H54 (cell line): ENCODE measurements at regions not wholly inside any gene's neighbourhood (a gene's known extent, or its start where the extent isn't known, plus 50 kb on each side); places are given as distances from the start of the nearest gene placed in this dataset.
A peak's percentile ranks its signal among the peaks of the same experiment; 100 is the strongest.
"Not testable (repeated sequence)": the region's sequence is repeated elsewhere in the genome, so short reads cannot be mapped to it uniquely, and the experiment has no call there.

Experiments
- DNase-seq: peaks from one replicate; pipeline ENCODE4 v3.0.0; 2011; ENCODE audit warnings: low spot score, mixed read lengths; ENCODE audit not compliant: insufficient read length
- FAIRE-seq: peaks from 3 replicates; lab custom pipeline; 2011; peaks lifted over from hg19 to GRCh38; lab: Jason Lieb, UNC
- POLR2A ChIP-seq: IDR thresholded peaks from 2 replicates; pipeline ENCODE4 v1.6.1; 2011; ENCODE audit warnings: low read depth, mild to moderate bottlenecking, low read length

GRCh38 chr2:192957425-192957824 is 762.7 kb upstream of the TMEFF2 start:
- DNase-seq (no peak), FAIRE-seq (no peak)
- no peak for TF ChIP-seq POLR2A

- FAIRE-seq (no peak), DNase-seq (no peak)
- no peak for TF ChIP-seq POLR2A
These were observed 758.4 kb upstream of the TMEFF2 start for GRCh38 chr2:192953116-192953515.

- FAIRE-seq (no peak), DNase-seq (no peak)
- no peak for TF ChIP-seq POLR2A
These were observed 757.5 kb upstream of the TMEFF2 start for GRCh38 chr2:192952245-192952644.

GRCh38 chr2:192948316-192948715 is 753.6 kb upstream of the TMEFF2 start:
- FAIRE-seq (no peak), DNase-seq (no peak)
- TF ChIP-seq POLR2A: no peak

DNA sequence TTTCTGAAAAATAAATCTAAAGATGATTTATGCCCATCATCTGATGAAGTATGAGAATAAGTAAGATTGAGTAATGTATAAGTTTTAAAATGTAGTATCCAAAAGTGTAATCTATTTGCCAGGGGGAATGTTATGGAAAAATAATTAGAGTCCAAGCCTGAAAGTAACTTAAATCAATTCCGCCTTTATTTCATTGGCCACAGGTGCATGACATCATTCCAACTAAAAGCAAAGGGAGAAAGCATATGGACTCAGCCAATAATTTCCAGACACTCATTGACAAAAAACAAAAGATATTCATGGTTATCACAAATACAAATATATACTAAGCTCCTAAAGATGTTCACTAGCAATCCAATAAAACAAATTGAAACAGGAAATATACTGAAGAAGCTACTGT is 752.6 kb upstream of the TMEFF2 start:
- FAIRE-seq (no peak), DNase-seq (no peak)
- TF ChIP-seq POLR2A: no peak

- no peak for TF ChIP-seq POLR2A
- FAIRE-seq (no peak), DNase-seq (no peak)
These were observed 746.0 kb upstream of the TMEFF2 start for GRCh38 chr2:192940767-192941166.

- no peak for FAIRE-seq
- DNase-seq: no peak
- TF ChIP-seq POLR2A: no peak
These were observed 737.6 kb upstream of the TMEFF2 start for GRCh38 chr2:192932376-192932775.

GRCh38 chr2:192921631-192922030 is 726.9 kb upstream of the TMEFF2 start:
- not testable (repeated sequence) for FAIRE-seq, DNase-seq

GRCh38 chr2:192901446-192901845 is 706.7 kb upstream of the TMEFF2 start:
- TF ChIP-seq POLR2A: no peak
- DNase-seq: no peak
- no peak for FAIRE-seq

- TF ChIP-seq POLR2A: no peak
- FAIRE-seq (no peak), DNase-seq (no peak)
These were observed 704.7 kb upstream of the TMEFF2 start for GRCh38 chr2:192899466-192899865.

- FAIRE-seq, DNase-seq: not testable (repeated sequence)
These were observed 699.2 kb upstream of the TMEFF2 start for GRCh38 chr2:192893976-192894375.

GRCh38 chr2:192888109-192888508 is 693.4 kb upstream of the TMEFF2 start:
- no peak for DNase-seq
- TF ChIP-seq POLR2A: no peak
- FAIRE-seq: no peak

GRCh38 chr2:192887337-192887736 is 692.6 kb upstream of the TMEFF2 start:
- FAIRE-seq: no peak
- TF ChIP-seq POLR2A: no peak
- no peak for DNase-seq

GRCh38 chr2:192886636-192887035 is 691.9 kb upstream of the TMEFF2 start:
- no peak for TF ChIP-seq POLR2A
- DNase-seq: no peak
- FAIRE-seq: no peak

DNA sequence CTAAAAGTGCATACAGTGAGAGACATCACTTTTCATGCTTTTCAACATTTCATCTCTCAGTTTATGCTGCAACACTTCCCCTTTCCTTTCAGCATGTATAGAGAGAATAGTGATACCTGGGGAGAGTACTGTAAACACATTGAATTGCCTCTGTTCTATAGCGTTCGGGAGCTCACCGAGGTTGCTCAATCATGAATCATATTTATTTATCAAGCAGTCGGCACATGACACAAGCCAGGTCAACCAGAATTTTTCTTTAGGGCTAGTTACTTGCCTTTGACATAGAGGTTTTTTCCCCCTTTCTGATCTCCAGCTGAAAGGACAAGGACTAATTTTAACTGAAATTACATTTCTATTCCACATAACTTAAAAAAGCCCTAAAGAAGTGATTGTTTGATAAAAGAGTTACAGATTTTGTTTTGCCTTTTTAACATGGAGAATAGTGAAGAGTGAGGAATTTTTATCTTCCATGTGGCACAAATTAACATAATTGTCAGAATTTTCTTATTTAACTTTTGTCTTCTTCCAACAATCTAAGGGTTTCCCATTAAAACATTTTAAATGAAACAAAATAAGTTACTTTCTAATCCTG is 690.9 kb upstream of the TMEFF2 start:
- DNase-seq (no peak), FAIRE-seq (peak; percentile 20)
- TF ChIP-seq POLR2A: no peak

- no peak for TF ChIP-seq POLR2A
- DNase-seq (no peak), FAIRE-seq (no peak)
These were observed 682.4 kb upstream of the TMEFF2 start for GRCh38 chr2:192877159-192877558.
